Breast epithelium (tissue), 3 donors: ENCODE measurements at regions not wholly inside any gene's neighbourhood (a gene's known extent, or its start where the extent isn't known, plus 50 kb on each side); places are given as distances from the start of the nearest gene placed in this dataset.
"Not testable (repeated sequence)": the region's sequence is repeated elsewhere in the genome, so short reads cannot be mapped to it uniquely, and the experiment has no call there.

Experiments
- CTCF ChIP-seq, 3 donors: fragments of 450-650 bp; IDR thresholded peaks; one replicate each; pipeline ENCODE4 v1.5.1; 2016 to 2017; ENCODE audit warnings: antibody characterized with exemption in 3 of 3, mild to moderate bottlenecking in 3 of 3, moderate library complexity in 3 of 3
- POLR2A ChIP-seq: fragments of 450-650 bp; IDR thresholded peaks from one replicate; pipeline ENCODE4 v1.6.1; 2016; ENCODE audit warnings: antibody characterized with exemption, mild to moderate bottlenecking, moderate library complexity

- TF ChIP-seq CTCF (IDR thresholded peaks at IDR 0.05); POLR2A: not testable (repeated sequence)
These were observed 808.7 kb downstream of the TMEM121 start for GRCh38 chr14:106335110-106335429.
